ENCODE measurements at regions not wholly inside any gene's neighbourhood (a gene's known extent, or its start where the extent isn't known, plus 50 kb on each side); places are given as distances from the start of the nearest gene placed in this dataset.
"Not testable (repeated sequence)": the region's sequence is repeated elsewhere in the genome, so short reads cannot be mapped to it uniquely, and the experiment has no call there.

- H3K9me3 ChIP-seq (ENCODE audit: control insufficient read depth, insufficient read depth, low read length), result no peaks in the 10 kb centered on the region
- H3K4me1 ChIP-seq (ENCODE audit: insufficient read depth, low read length), result peaks cover 28% of the 10 kb centered on the region
- H3K9ac ChIP-seq (ENCODE audit: low read depth, low read length), result no peak overlapping the region
- no peaks in the 10 kb centered on the region for H3K36me3 ChIP-seq (ENCODE audit: insufficient read depth, low read length)
Measured at GRCh38 chr1:235059221-235059620, 69.4 kb downstream of the TOMM20 start.

GRCh38 chr1:235058695-235059094 is 69.9 kb downstream of the TOMM20 start:
- H3K9me3 ChIP-seq (ENCODE audit: control insufficient read depth, insufficient read depth, low read length), result no peaks in the 10 kb centered on the region

GRCh38 chr1:235057385-235058306 is 71.0 kb downstream of the TOMM20 start:
- Histone ChIP-seq H3K9me3 (ENCODE audit: control insufficient read depth, insufficient read depth, low read length) (no peaks in the 10 kb centered on the region), H3K36me3 (ENCODE audit: insufficient read depth, low read length) (no peaks in the 10 kb centered on the region), H3K9ac (ENCODE audit: low read depth, low read length) (no peak overlapping the region), H3K4me1 (ENCODE audit: insufficient read depth, low read length) (peaks cover 23% of the 10 kb centered on the region)

More at GRCh38 chr1:235058695-235059094, 69.9 kb downstream of the TOMM20 start:
- Histone ChIP-seq H3K4me1 (ENCODE audit: insufficient read depth, low read length) (peaks cover 28% of the 10 kb centered on the region), H3K9ac (ENCODE audit: low read depth, low read length) (no peak overlapping the region), H3K36me3 (ENCODE audit: insufficient read depth, low read length) (no peaks in the 10 kb centered on the region)

- H3K9me3 ChIP-seq (ENCODE audit: control insufficient read depth, insufficient read depth, low read length), result no peaks in the 10 kb centered on the region
- no peak overlapping the region for H3K9ac ChIP-seq (ENCODE audit: low read depth, low read length)
- peaks cover 17% of the 10 kb centered on the region for H3K4me1 ChIP-seq (ENCODE audit: insufficient read depth, low read length)
- H3K36me3 ChIP-seq (ENCODE audit: insufficient read depth, low read length), result no peaks in the 10 kb centered on the region
Measured at GRCh38 chr1:235056937-235057336, 71.7 kb downstream of the TOMM20 start.

- peaks cover 10% of the 10 kb centered on the region for H3K4me1 ChIP-seq (ENCODE audit: insufficient read depth, low read length)
- H3K36me3 ChIP-seq (ENCODE audit: insufficient read depth, low read length), result no peaks in the 10 kb centered on the region
- H3K9me3 ChIP-seq (ENCODE audit: control insufficient read depth, insufficient read depth, low read length), result no peaks in the 10 kb centered on the region
- no peak overlapping the region for H3K9ac ChIP-seq (ENCODE audit: low read depth, low read length)
Measured at GRCh38 chr1:235054936-235055335, 73.7 kb downstream of the TOMM20 start.

- Histone ChIP-seq H3K9ac (ENCODE audit: low read depth, low read length) (no peak overlapping the region), H3K36me3 (ENCODE audit: insufficient read depth, low read length) (no peaks in the 10 kb centered on the region), H3K4me1 (ENCODE audit: insufficient read depth, low read length) (peaks cover 10% of the 10 kb centered on the region), H3K9me3 (ENCODE audit: control insufficient read depth, insufficient read depth, low read length) (no peaks in the 10 kb centered on the region)
Measured at GRCh38 chr1:235054466-235054865, 74.2 kb downstream of the TOMM20 start.

- Histone ChIP-seq H3K4me1 (ENCODE audit: insufficient read depth, low read length) (peaks cover 10% of the 10 kb centered on the region), H3K36me3 (ENCODE audit: insufficient read depth, low read length) (no peaks in the 10 kb centered on the region), H3K9me3 (ENCODE audit: control insufficient read depth, insufficient read depth, low read length) (no peaks in the 10 kb centered on the region), H3K9ac (ENCODE audit: low read depth, low read length) (no peak overlapping the region)
Measured at GRCh38 chr1:235052067-235053008, 76.3 kb downstream of the TOMM20 start.

- H3K4me1 ChIP-seq (ENCODE audit: insufficient read depth, low read length), result peaks cover 10% of the 10 kb centered on the region
- no peaks in the 10 kb centered on the region for H3K9me3 ChIP-seq (ENCODE audit: control insufficient read depth, insufficient read depth, low read length)
- H3K36me3 ChIP-seq (ENCODE audit: insufficient read depth, low read length), result no peaks in the 10 kb centered on the region
- H3K9ac ChIP-seq (ENCODE audit: low read depth, low read length), result no peak overlapping the region
Measured at GRCh38 chr1:235051521-235051920, 77.1 kb downstream of the TOMM20 start.

- H3K9me3 ChIP-seq (ENCODE audit: control insufficient read depth, insufficient read depth, low read length), result no peaks in the 10 kb centered on the region
- H3K4me1 ChIP-seq (ENCODE audit: insufficient read depth, low read length), result peaks cover 10% of the 10 kb centered on the region
- no peaks in the 10 kb centered on the region for H3K36me3 ChIP-seq (ENCODE audit: insufficient read depth, low read length)
- no peak overlapping the region for H3K9ac ChIP-seq (ENCODE audit: low read depth, low read length)
Measured at GRCh38 chr1:235050911-235051360, 77.7 kb downstream of the TOMM20 start.

GRCh38 chr1:235049716-235050378 is 78.8 kb downstream of the TOMM20 start:
- not testable (repeated sequence) for H3K9me3 ChIP-seq (ENCODE audit: control insufficient read depth, insufficient read depth, low read length); H3K4me1 ChIP-seq (ENCODE audit: insufficient read depth, low read length); H3K9ac ChIP-seq (ENCODE audit: low read depth, low read length); H3K36me3 ChIP-seq (ENCODE audit: insufficient read depth, low read length)

GRCh38 chr1:235049217-235049616 is 79.4 kb downstream of the TOMM20 start:
- Histone ChIP-seq H3K9me3 (ENCODE audit: control insufficient read depth, insufficient read depth, low read length) (no peaks in the 10 kb centered on the region), H3K36me3 (ENCODE audit: insufficient read depth, low read length) (no peaks in the 10 kb centered on the region), H3K9ac (ENCODE audit: low read depth, low read length) (no peak overlapping the region), H3K4me1 (ENCODE audit: insufficient read depth, low read length) (peaks cover 10% of the 10 kb centered on the region)

GRCh38 chr1:235047331-235047871 is 81.2 kb downstream of the TOMM20 start:
- Histone ChIP-seq H3K36me3 (ENCODE audit: insufficient read depth, low read length) (no peaks in the 10 kb centered on the region), H3K4me1 (ENCODE audit: insufficient read depth, low read length) (peaks cover 10% of the 10 kb centered on the region), H3K9ac (ENCODE audit: low read depth, low read length) (no peak overlapping the region), H3K9me3 (ENCODE audit: control insufficient read depth, insufficient read depth, low read length) (no peaks in the 10 kb centered on the region)

GRCh38 chr1:235045921-235046601 is 82.6 kb downstream of the TOMM20 start:
- peaks cover 4% of the 10 kb centered on the region; the same call in 1 of the 2 replicates for H3K4me1 ChIP-seq (ENCODE audit: insufficient read depth, low read length)
- no peak overlapping the region for H3K9ac ChIP-seq (ENCODE audit: low read depth, low read length)
- no peaks in the 10 kb centered on the region for H3K9me3 ChIP-seq (ENCODE audit: control insufficient read depth, insufficient read depth, low read length)
- H3K36me3 ChIP-seq (ENCODE audit: insufficient read depth, low read length), result no peaks in the 10 kb centered on the region
